Progenitor cell of endocrine pancreas (in vitro differentiated cells): ENCODE measurements at regions not wholly inside any gene's neighbourhood (a gene's known extent, or its start where the extent isn't known, plus 50 kb on each side); places are given as distances from the start of the nearest gene placed in this dataset.

Experiments used
- DNase-seq: peaks from one replicate; pipeline ENCODE4 v3.0.0; 2021; ENCODE audit warnings: low spot score; ENCODE audit not compliant: unreplicated experiment
- H3K27ac Mint-ChIP-seq: 2 replicates; pipeline ENCODE4 v1.8.0; 2021; ENCODE audit warnings: mild to moderate bottlenecking, moderate library complexity, mixed read lengths
- H3K27me3 Mint-ChIP-seq: 2 replicates; pipeline ENCODE4 v1.8.0; 2021; ENCODE audit warnings: mixed read lengths
- H3K36me3 Mint-ChIP-seq: 2 replicates; pipeline ENCODE4 v1.8.0; 2022; ENCODE audit warnings: mixed read lengths; ENCODE audit not compliant: insufficient read depth
- H3K4me1 Mint-ChIP-seq: 2 replicates; pipeline ENCODE4 v1.8.0; 2021; ENCODE audit warnings: low read depth, mixed read lengths
- H3K4me3 Mint-ChIP-seq: 2 replicates; pipeline ENCODE4 v1.8.0; 2021; ENCODE audit warnings: low read depth, mild to moderate bottlenecking, moderate library complexity, mixed read lengths
- H3K9me3 Mint-ChIP-seq: 2 replicates; pipeline ENCODE4 v1.8.0; 2021; ENCODE audit warnings: low read depth, mixed read lengths
- CTCF ChIP-seq: fragments of 200-600 bp; sonication (generic); IDR thresholded peaks from one replicate; pipeline ENCODE4 v1.5.0; 2021; ENCODE audit warnings: antibody characterized with exemption, mild to moderate bottlenecking; ENCODE audit not compliant: unreplicated experiment

DNA sequence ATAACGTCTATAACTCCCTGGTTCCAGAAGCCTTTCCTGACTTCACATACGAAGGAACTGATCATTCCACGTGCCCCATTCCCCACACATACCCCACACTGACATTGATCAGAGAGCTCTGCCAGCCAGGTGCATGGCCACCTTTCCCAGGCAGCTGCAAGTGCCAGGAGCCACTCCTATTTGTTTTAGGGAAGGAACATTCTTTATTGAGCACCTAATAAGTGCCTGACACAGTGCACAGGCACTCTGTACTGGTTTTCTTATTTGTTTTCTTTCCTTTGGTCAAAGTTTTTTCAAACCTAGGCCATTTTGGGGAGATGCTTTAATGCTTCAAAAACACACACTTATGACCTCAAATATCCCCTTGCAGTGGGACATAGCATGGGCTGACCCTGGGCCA is 50.0 kb downstream of the PITPNM2 start:
- Mint-ChIP-seq H3K27ac (no peak overlapping the region), H3K4me3 (no peak overlapping the region), H3K4me1 (no peaks in the 10 kb centered on the region), H3K36me3 (no peaks in the 10 kb centered on the region), H3K27me3 (peaks cover 33% of the 10 kb centered on the region), H3K9me3 (no peaks in the 10 kb centered on the region)
- TF ChIP-seq CTCF: no peak
- no peak for DNase-seq

- TF ChIP-seq CTCF: no peak
- Mint-ChIP-seq H3K4me3 (no peak overlapping the region), H3K4me1 (no peaks in the 10 kb centered on the region), H3K27me3 (peaks cover 29% of the 10 kb centered on the region), H3K27ac (no peak overlapping the region), H3K36me3 (no peaks in the 10 kb centered on the region), H3K9me3 (no peaks in the 10 kb centered on the region)
- no peak for DNase-seq
These were observed 50.4 kb downstream of the PITPNM2 start for GRCh38 chr12:123100450-123100849.

- peaks cover 21% of the 10 kb centered on the region for H3K27me3 Mint-ChIP-seq
- no peaks in the 10 kb centered on the region for H3K9me3 Mint-ChIP-seq
- TF ChIP-seq CTCF: no peak
- no peak for DNase-seq
- H3K4me3 Mint-ChIP-seq: no peak overlapping the region
- no peak overlapping the region for H3K27ac Mint-ChIP-seq
- peaks cover 3% of the 10 kb centered on the region for H3K4me1 Mint-ChIP-seq
- H3K36me3 Mint-ChIP-seq: no peaks in the 10 kb centered on the region
These were observed 51.2 kb downstream of the PITPNM2 start for GRCh38 chr12:123099560-123100192.

GRCh38 chr12:123098780-123099179 is 52.1 kb downstream of the PITPNM2 start:
- H3K4me1 Mint-ChIP-seq: peaks cover 3% of the 10 kb centered on the region

GRCh38 chr12:123097561-123098084 is 53.3 kb downstream of the PITPNM2 start:
- peaks cover 3% of the 10 kb centered on the region for H3K4me1 Mint-ChIP-seq
- H3K9me3 Mint-ChIP-seq: no peaks in the 10 kb centered on the region
- TF ChIP-seq CTCF: no peak
- H3K36me3 Mint-ChIP-seq: no peaks in the 10 kb centered on the region
- no peak for DNase-seq
- H3K4me3 Mint-ChIP-seq: no peak overlapping the region
- H3K27me3 Mint-ChIP-seq: peaks cover 22% of the 10 kb centered on the region
- H3K27ac Mint-ChIP-seq: no peak overlapping the region

More at GRCh38 chr12:123098780-123099179, 52.1 kb downstream of the PITPNM2 start:
- no peak for TF ChIP-seq CTCF
- Mint-ChIP-seq H3K9me3 (no peaks in the 10 kb centered on the region), H3K27me3 (peaks cover 18% of the 10 kb centered on the region), H3K4me3 (no peak overlapping the region), H3K36me3 (no peaks in the 10 kb centered on the region), H3K27ac (no peak overlapping the region)
- DNase-seq: no peak
